ENCODE measurements at regions not wholly inside any gene's neighbourhood (a gene's known extent, or its start where the extent isn't known, plus 50 kb on each side); places are given as distances from the start of the nearest gene placed in this dataset.

DNA sequence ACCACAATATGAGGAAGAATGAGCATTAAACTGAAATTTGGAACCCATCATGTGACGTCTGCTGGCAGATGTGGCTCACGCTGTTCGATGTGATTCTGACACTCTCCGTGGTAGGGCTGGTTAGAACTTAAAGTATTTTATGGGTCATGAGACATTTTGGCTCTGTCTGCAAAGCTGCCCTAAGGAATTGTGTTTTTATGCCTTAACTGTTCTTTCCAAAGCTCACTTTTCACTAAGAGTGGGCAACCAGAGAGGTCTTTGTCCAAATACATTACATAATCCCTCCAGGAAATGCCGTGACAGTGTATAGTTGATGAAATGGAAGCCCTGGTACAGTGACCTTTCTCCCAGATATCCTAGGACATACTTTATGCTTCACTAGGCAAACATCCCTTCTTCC lies 119.1 kb downstream of the AQP4 start:
- Histone ChIP-seq H3K4me1 (ENCODE audit: control insufficient read depth, low read length) (no peaks in the 10 kb centered on the region), H3K9me2 (replicated peaks; ENCODE audit: control insufficient read depth, low read length) (no peaks in the 10 kb centered on the region), H3K79me2 (ENCODE audit: control insufficient read depth, low read length) (no peaks in the 10 kb centered on the region), H3K4me3 (ENCODE audit: low read length) (no peak overlapping the region), H3K36me3 (ENCODE audit: control insufficient read depth, low read length) (no peaks in the 10 kb centered on the region), H3K27ac (ENCODE audit: low read depth, low read length) (no peak overlapping the region), H3K4me2 (ENCODE audit: low read length) (no peak overlapping the region), H4K20me1 (ENCODE audit: control insufficient read depth, insufficient read depth, low read depth, low read length) (no peaks in the 10 kb centered on the region), H3F3A (ENCODE audit: control insufficient read depth, insufficient read depth) (no peaks in the 10 kb centered on the region), H3K9me3 (ENCODE audit: control insufficient read depth, insufficient read depth, low read length) (no peaks in the 10 kb centered on the region), H3K27me3 (ENCODE audit: control insufficient read depth, low read length) (no peaks in the 10 kb centered on the region)
- TF ChIP-seq, protein P1, sequence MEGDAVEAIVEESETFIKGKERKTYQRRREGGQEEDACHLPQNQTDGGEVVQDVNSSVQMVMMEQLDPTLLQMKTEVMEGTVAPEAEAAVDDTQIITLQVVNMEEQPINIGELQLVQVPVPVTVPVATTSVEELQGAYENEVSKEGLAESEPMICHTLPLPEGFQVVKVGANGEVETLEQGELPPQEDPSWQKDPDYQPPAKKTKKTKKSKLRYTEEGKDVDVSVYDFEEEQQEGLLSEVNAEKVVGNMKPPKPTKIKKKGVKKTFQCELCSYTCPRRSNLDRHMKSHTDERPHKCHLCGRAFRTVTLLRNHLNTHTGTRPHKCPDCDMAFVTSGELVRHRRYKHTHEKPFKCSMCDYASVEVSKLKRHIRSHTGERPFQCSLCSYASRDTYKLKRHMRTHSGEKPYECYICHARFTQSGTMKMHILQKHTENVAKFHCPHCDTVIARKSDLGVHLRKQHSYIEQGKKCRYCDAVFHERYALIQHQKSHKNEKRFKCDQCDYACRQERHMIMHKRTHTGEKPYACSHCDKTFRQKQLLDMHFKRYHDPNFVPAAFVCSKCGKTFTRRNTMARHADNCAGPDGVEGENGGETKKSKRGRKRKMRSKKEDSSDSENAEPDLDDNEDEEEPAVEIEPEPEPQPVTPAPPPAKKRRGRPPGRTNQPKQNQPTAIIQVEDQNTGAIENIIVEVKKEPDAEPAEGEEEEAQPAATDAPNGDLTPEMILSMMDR (IDR thresholded peaks at IDR 0.05; ENCODE audit: low read depth, low read length, poor library complexity, severe bottlenecking): no peak
- no peak for TF ChIP-seq EZH2phosphoT487 (IDR thresholded peaks at IDR 0.05; ENCODE audit: borderline replicate concordance, low read length)

DNA sequence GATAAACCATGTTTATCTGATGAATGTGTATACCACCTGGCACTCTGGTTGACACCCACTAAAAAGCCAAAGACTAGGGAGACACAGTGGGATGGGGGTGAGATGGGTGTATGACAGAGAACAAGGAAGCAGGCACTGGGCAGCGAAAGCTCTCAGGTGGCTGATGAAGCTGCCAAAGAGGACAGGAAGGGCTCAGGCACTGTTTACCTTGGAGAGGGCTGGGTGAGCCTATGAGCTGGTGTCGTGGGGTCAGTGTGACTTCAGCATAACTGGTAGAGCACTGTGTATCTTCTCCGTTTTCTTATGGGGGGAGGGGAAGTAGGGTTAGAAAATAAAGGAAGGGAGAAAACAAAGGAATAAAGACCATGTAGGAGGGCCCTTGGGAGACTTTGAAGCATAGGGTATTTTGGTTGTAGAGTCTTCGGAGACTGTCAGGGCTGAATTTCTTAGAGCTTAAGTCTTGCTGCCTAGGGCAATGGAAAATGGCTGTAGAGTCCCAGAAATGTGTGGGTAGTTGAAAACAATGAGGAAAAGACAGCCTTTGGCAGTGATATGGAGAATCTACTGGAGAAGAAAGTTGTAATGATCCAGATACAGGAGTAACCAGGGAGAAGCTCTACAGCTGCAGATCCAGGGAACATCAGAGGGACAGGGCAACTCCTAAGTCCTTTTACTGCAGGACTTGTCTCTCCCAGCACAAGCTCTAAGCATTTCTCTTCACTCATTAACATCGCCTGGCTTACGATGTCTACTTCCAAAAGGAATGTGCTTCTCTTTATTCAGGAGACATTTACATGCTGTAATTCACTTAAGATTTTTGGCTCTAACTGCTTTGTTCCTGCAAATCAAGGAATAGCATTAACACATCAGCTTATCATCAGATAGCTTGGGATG lies 120.0 kb downstream of the AQP4 start:
- no peaks in the 10 kb centered on the region for H3K79me2 ChIP-seq (ENCODE audit: control insufficient read depth, low read length)
- no peak overlapping the region for H3K4me2 ChIP-seq (ENCODE audit: low read length)
- H3K4me3 ChIP-seq (ENCODE audit: low read length): no peak overlapping the region
- H3F3A ChIP-seq (ENCODE audit: control insufficient read depth, insufficient read depth): no peaks in the 10 kb centered on the region
- no peaks in the 10 kb centered on the region for H3K9me2 ChIP-seq (replicated peaks; ENCODE audit: control insufficient read depth, low read length)
- no peak for TF ChIP-seq EZH2phosphoT487 (IDR thresholded peaks at IDR 0.05; ENCODE audit: borderline replicate concordance, low read length)
- TF ChIP-seq, protein P1 (IDR thresholded peaks at IDR 0.05; ENCODE audit: low read depth, low read length, poor library complexity, severe bottlenecking): no peak
- no peaks in the 10 kb centered on the region for H3K27me3 ChIP-seq (ENCODE audit: control insufficient read depth, low read length)
- no peaks in the 10 kb centered on the region for H3K4me1 ChIP-seq (ENCODE audit: control insufficient read depth, low read length)
- H3K27ac ChIP-seq (ENCODE audit: low read depth, low read length): no peak overlapping the region
- H3K36me3 ChIP-seq (ENCODE audit: control insufficient read depth, low read length): no peaks in the 10 kb centered on the region
- no peaks in the 10 kb centered on the region for H3K9me3 ChIP-seq (ENCODE audit: control insufficient read depth, insufficient read depth, low read length)
- H4K20me1 ChIP-seq (ENCODE audit: control insufficient read depth, insufficient read depth, low read depth, low read length): no peaks in the 10 kb centered on the region

DNA sequence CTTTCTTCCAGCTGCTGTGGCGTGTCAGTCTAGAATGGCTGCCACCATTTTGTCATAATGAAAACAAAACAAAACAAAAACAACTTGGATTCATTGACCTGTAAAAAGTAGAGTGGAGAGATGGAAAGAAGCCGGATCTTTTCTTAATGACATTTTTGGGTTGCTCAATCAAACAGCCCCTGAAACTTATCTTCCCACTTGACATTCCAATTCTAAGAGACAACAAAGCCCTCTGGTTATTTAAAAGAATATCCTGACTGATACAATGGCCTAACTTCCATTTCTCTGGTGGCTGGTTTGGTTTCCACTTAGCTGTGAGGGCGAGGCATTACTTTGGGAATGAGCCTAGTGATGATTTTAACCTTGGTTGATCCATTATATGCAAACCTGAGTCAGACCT lies 123.7 kb downstream of the AQP4 start:
- H3K4me2 ChIP-seq (ENCODE audit: low read length): no peak overlapping the region
- no peaks in the 10 kb centered on the region for H3K9me2 ChIP-seq (replicated peaks; ENCODE audit: control insufficient read depth, low read length)

More for the DNA sequence above, 123.7 kb downstream of the AQP4 start:
- Histone ChIP-seq H3F3A (ENCODE audit: control insufficient read depth, insufficient read depth) (no peaks in the 10 kb centered on the region), H3K9me3 (ENCODE audit: control insufficient read depth, insufficient read depth, low read length) (no peaks in the 10 kb centered on the region), H3K4me3 (ENCODE audit: low read length) (no peak overlapping the region), H3K79me2 (ENCODE audit: control insufficient read depth, low read length) (no peaks in the 10 kb centered on the region), H3K4me1 (ENCODE audit: control insufficient read depth, low read length) (no peaks in the 10 kb centered on the region), H3K36me3 (ENCODE audit: control insufficient read depth, low read length) (no peaks in the 10 kb centered on the region), H3K27ac (ENCODE audit: low read depth, low read length) (no peak overlapping the region), H3K27me3 (ENCODE audit: control insufficient read depth, low read length) (no peaks in the 10 kb centered on the region), H4K20me1 (ENCODE audit: control insufficient read depth, insufficient read depth, low read depth, low read length) (no peaks in the 10 kb centered on the region)
- TF ChIP-seq EZH2phosphoT487 (IDR thresholded peaks at IDR 0.05; ENCODE audit: borderline replicate concordance, low read length): no peak
- TF ChIP-seq, protein P1 (IDR thresholded peaks at IDR 0.05; ENCODE audit: low read depth, low read length, poor library complexity, severe bottlenecking): no peak
